ENCODE measurements at regions not wholly inside any gene's neighbourhood (a gene's known extent, or its start where the extent isn't known, plus 50 kb on each side); places are given as distances from the start of the nearest gene placed in this dataset.

- Histone ChIP-seq H3K4me3 (no peak overlapping the region), H3K9me3 (replicated peaks in 1 of 3) (no peaks in the 10 kb centered on the region), H3K36me3 (replicated peaks in 1 of 2) (no peaks in the 10 kb centered on the region), H3K27ac (no peak overlapping the region), H3K4me1 (replicated peaks in 1 of 2) (no peaks in the 10 kb centered on the region), H3K27me3 (no peaks in the 10 kb centered on the region)
- TF ChIP-seq CTCF (IDR thresholded peaks at IDR 0.05) (no peak), POLR2A (IDR thresholded peaks at IDR 0.05) (no peak)
- DNase-seq: no peak
- intact Hi-C loops (cut with DNase I): no loop called here
- 65 to 78% (median 73%) methylated on average over 13 to 26 of the region's 26 CpGs for WGBS, 4 donors
Measured at GRCh38 chr22:49078076-49078710, 749.5 kb downstream of the BRD1 start.

DNA sequence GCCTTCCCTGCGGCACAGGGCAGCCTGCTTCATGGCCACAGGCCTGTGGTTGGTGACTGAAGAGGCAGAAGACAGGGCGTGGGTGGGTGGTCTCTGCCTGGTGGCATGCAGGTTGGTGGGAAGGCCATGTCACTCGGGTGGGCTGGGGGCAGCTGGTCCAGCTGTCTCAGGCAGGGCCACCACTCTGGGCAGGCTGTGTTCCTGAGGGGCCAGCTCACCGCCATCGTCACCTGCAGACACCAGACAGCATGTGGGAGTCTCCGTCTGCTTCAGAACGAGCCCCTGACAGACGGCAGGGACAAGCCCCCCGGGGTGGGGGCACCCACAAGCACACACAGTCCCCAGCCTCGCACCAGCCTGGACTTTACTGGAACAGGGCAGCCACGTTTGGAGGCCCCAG lies 750.1 kb downstream of the BRD1 start:
- H3K27me3 ChIP-seq: no peaks in the 10 kb centered on the region
- H3K4me1 ChIP-seq (replicated peaks in 1 of 2): no peaks in the 10 kb centered on the region

GRCh38 chr22:49077036-49077393 lies 750.7 kb downstream of the BRD1 start:
- no peak for TF ChIP-seq POLR2A (IDR thresholded peaks at IDR 0.05)
- WGBS, 4 donors: 68 to 74% (median 73%) methylated on average over 4 to 5 of the region's 5 CpGs
- H3K27me3 ChIP-seq: no peaks in the 10 kb centered on the region
- H3K36me3 ChIP-seq (replicated peaks in 1 of 2): no peaks in the 10 kb centered on the region
- intact Hi-C loops (cut with DNase I): no loop called here
- no peak overlapping the region for H3K27ac ChIP-seq
- H3K4me3 ChIP-seq: no peak overlapping the region
- no peaks in the 10 kb centered on the region for H3K4me1 ChIP-seq (replicated peaks in 1 of 2)
- no peak for DNase-seq
- H3K9me3 ChIP-seq (replicated peaks in 1 of 3): no peaks in the 10 kb centered on the region

More for the DNA sequence above, 750.1 kb downstream of the BRD1 start:
- DNase-seq: no peak
- H3K27ac ChIP-seq: no peak overlapping the region
- intact Hi-C loops (cut with DNase I): no loop called here
- no peaks in the 10 kb centered on the region for H3K36me3 ChIP-seq (replicated peaks in 1 of 2)
- 56 to 71% (median 65%) methylated on average over 4 to 11 of the region's 11 CpGs; no CpG with 5 or more reads in 1 of the 4 donors for WGBS, 4 donors
- H3K9me3 ChIP-seq (replicated peaks in 1 of 3): no peaks in the 10 kb centered on the region
- TF ChIP-seq CTCF (IDR thresholded peaks at IDR 0.05) (no peak), POLR2A (IDR thresholded peaks at IDR 0.05) (no peak)
- H3K4me3 ChIP-seq: no peak overlapping the region

DNA sequence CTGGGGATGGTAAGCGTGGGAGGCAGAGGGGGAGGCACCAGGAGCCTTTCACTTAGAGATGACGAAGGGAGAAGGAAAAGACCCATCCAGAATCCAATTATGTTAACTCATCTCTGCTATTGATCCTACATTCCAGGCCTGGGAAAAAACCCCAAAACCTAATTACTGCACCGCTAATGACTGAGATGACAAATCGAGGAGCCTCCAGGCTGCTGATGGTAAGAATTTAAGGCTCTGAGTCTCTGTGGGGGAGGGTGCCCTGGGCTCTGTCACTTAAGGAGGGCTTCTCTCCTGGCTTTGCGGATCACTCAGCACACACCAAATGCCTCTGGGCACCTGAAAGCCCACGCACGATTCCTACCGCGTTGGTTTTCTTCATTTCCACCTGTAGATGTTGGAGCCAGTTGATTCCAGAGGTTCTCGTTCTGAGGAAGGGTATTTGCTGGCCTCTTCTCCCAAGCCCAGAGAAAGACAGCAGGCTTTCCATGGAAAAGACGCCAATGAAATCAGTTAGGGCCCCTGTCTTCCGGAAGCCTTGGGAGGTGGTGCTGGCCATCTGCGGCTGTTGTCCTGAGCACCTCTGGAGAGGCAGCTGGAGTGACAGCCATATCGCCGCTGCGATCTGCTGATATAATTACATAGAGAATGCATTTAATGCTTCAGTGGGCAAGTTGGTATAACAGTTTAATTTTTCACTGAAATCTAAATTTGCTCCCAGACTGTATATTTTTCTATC lies 751.2 kb downstream of the BRD1 start:
- H3K27me3 ChIP-seq: no peaks in the 10 kb centered on the region
- H3K27ac ChIP-seq: no peak overlapping the region
- no peak for DNase-seq
- no peaks in the 10 kb centered on the region for H3K36me3 ChIP-seq (replicated peaks in 1 of 2)
- no peaks in the 10 kb centered on the region for H3K9me3 ChIP-seq (replicated peaks in 1 of 3)
- no peaks in the 10 kb centered on the region for H3K4me1 ChIP-seq (replicated peaks in 1 of 2)
- intact Hi-C loops (cut with DNase I): no loop called here
- no peak overlapping the region for H3K4me3 ChIP-seq
- WGBS, 4 donors: 72 to 79% (median 73%) methylated on average over 15 to 16 of the region's 16 CpGs
- no peak for TF ChIP-seq POLR2A (IDR thresholded peaks at IDR 0.05)
- TF ChIP-seq CTCF (IDR thresholded peaks at IDR 0.05): no peak

GRCh38 chr22:49075150-49075549 lies 752.5 kb downstream of the BRD1 start:
- TF ChIP-seq POLR2A (IDR thresholded peaks at IDR 0.05): no peak
- no peak for TF ChIP-seq CTCF (IDR thresholded peaks at IDR 0.05)
- Histone ChIP-seq H3K4me3 (no peak overlapping the region), H3K4me1 (replicated peaks in 1 of 2) (no peaks in the 10 kb centered on the region), H3K27me3 (no peaks in the 10 kb centered on the region), H3K36me3 (replicated peaks in 1 of 2) (no peaks in the 10 kb centered on the region), H3K27ac (no peak overlapping the region), H3K9me3 (replicated peaks in 1 of 3) (no peaks in the 10 kb centered on the region)
- intact Hi-C loops (cut with DNase I): no loop called here
- 70 to 83% (median 77%) methylated on average over 4 to 5 of the region's 5 CpGs for WGBS, 4 donors
- DNase-seq: no peak

All from adrenal gland (tissue), 9 donors.